ENCODE measurements at regions not wholly inside any gene's neighbourhood (a gene's known extent, or its start where the extent isn't known, plus 50 kb on each side); places are given as distances from the start of the nearest gene placed in this dataset.
"Not testable (repeated sequence)": the region's sequence is repeated elsewhere in the genome, so short reads cannot be mapped to it uniquely, and the experiment has no call there.

- H3K9me3 ChIP-seq (ENCODE audit: control insufficient read depth in 2 of 2, low read length in 2 of 2) = no peaks in the 10 kb centered on the region
- H3K36me3 ChIP-seq (ENCODE audit: control insufficient read depth in 2 of 2, insufficient read depth in 2 of 2, low read length in 2 of 2) = no peaks in the 10 kb centered on the region
- H3K4me1 ChIP-seq (ENCODE audit: control insufficient read depth, insufficient read depth, low read length) = no peaks in the 10 kb centered on the region
- H3K9ac ChIP-seq (ENCODE audit: low read length in 2 of 2) = no peak overlapping the region
- no peaks in the 10 kb centered on the region for H3K27me3 ChIP-seq (ENCODE audit: control insufficient read depth in 1 of 2, insufficient read depth in 2 of 2, low read length in 2 of 2)
- H3K27ac ChIP-seq (ENCODE audit: low read length) = no peak overlapping the region
- H3K4me3 ChIP-seq (ENCODE audit: low read length in 2 of 2) = no peak overlapping the region
Measured at GRCh38 chr1:100597061-100597741, 59.3 kb downstream of the GPR88 start.

GRCh38 chr1:100597784-100598183 lies 59.8 kb downstream of the GPR88 start:
- Histone ChIP-seq H3K27me3 (ENCODE audit: control insufficient read depth in 1 of 2, insufficient read depth in 2 of 2, low read length in 2 of 2) (no peaks in the 10 kb centered on the region), H3K9me3 (ENCODE audit: control insufficient read depth in 2 of 2, low read length in 2 of 2) (no peaks in the 10 kb centered on the region), H3K4me3 (ENCODE audit: low read length in 2 of 2) (no peak overlapping the region), H3K36me3 (ENCODE audit: control insufficient read depth in 2 of 2, insufficient read depth in 2 of 2, low read length in 2 of 2) (no peaks in the 10 kb centered on the region), H3K27ac (ENCODE audit: low read length) (no peak overlapping the region), H3K9ac (ENCODE audit: low read length in 2 of 2) (no peak overlapping the region), H3K4me1 (ENCODE audit: control insufficient read depth, insufficient read depth, low read length) (no peaks in the 10 kb centered on the region)

- not testable (repeated sequence) for H3K27me3 ChIP-seq (ENCODE audit: control insufficient read depth in 1 of 2, insufficient read depth in 2 of 2, low read length in 2 of 2); H3K4me1 ChIP-seq (ENCODE audit: control insufficient read depth, insufficient read depth, low read length); H3K9ac ChIP-seq (ENCODE audit: low read length in 2 of 2); H3K27ac ChIP-seq (ENCODE audit: low read length); H3K4me3 ChIP-seq (ENCODE audit: low read length in 2 of 2); H3K36me3 ChIP-seq (ENCODE audit: control insufficient read depth in 2 of 2, insufficient read depth in 2 of 2, low read length in 2 of 2); H3K9me3 ChIP-seq (ENCODE audit: control insufficient read depth in 2 of 2, low read length in 2 of 2)
Measured at GRCh38 chr1:100600377-100600776, 62.4 kb downstream of the GPR88 start.

- H3K9me3 ChIP-seq (ENCODE audit: control insufficient read depth in 2 of 2, low read length in 2 of 2); H3K36me3 ChIP-seq (ENCODE audit: control insufficient read depth in 2 of 2, insufficient read depth in 2 of 2, low read length in 2 of 2); H3K27me3 ChIP-seq (ENCODE audit: control insufficient read depth in 1 of 2, insufficient read depth in 2 of 2, low read length in 2 of 2); H3K4me3 ChIP-seq (ENCODE audit: low read length in 2 of 2); H3K4me1 ChIP-seq (ENCODE audit: control insufficient read depth, insufficient read depth, low read length); H3K9ac ChIP-seq (ENCODE audit: low read length in 2 of 2); H3K27ac ChIP-seq (ENCODE audit: low read length): not testable (repeated sequence)
Measured at GRCh38 chr1:100602028-100602427, 64.1 kb downstream of the GPR88 start.

- no peak overlapping the region for H3K4me3 ChIP-seq (ENCODE audit: low read length in 2 of 2)
- no peaks in the 10 kb centered on the region for H3K4me1 ChIP-seq (ENCODE audit: control insufficient read depth, insufficient read depth, low read length)
- H3K27ac ChIP-seq (ENCODE audit: low read length) = no peak overlapping the region
- no peaks in the 10 kb centered on the region for H3K36me3 ChIP-seq (ENCODE audit: control insufficient read depth in 2 of 2, insufficient read depth in 2 of 2, low read length in 2 of 2)
- H3K27me3 ChIP-seq (ENCODE audit: control insufficient read depth in 1 of 2, insufficient read depth in 2 of 2, low read length in 2 of 2) = no peaks in the 10 kb centered on the region
- no peaks in the 10 kb centered on the region for H3K9me3 ChIP-seq (ENCODE audit: control insufficient read depth in 2 of 2, low read length in 2 of 2)
- H3K9ac ChIP-seq (ENCODE audit: low read length in 2 of 2) = no peak overlapping the region
Measured at GRCh38 chr1:100604372-100604771, 66.4 kb downstream of the GPR88 start.

GRCh38 chr1:100606438-100606837 lies 68.5 kb downstream of the GPR88 start:
- Histone ChIP-seq H3K4me1 (ENCODE audit: control insufficient read depth, insufficient read depth, low read length) (no peaks in the 10 kb centered on the region), H3K9me3 (ENCODE audit: control insufficient read depth in 2 of 2, low read length in 2 of 2) (no peaks in the 10 kb centered on the region), H3K36me3 (ENCODE audit: control insufficient read depth in 2 of 2, insufficient read depth in 2 of 2, low read length in 2 of 2) (no peaks in the 10 kb centered on the region), H3K4me3 (ENCODE audit: low read length in 2 of 2) (no peak overlapping the region), H3K9ac (ENCODE audit: low read length in 2 of 2) (no peak overlapping the region), H3K27ac (ENCODE audit: low read length) (no peak overlapping the region), H3K27me3 (ENCODE audit: control insufficient read depth in 1 of 2, insufficient read depth in 2 of 2, low read length in 2 of 2) (no peaks in the 10 kb centered on the region)

GRCh38 chr1:100607628-100608240 lies 69.8 kb downstream of the GPR88 start:
- H3K36me3 ChIP-seq (ENCODE audit: control insufficient read depth in 2 of 2, insufficient read depth in 2 of 2, low read length in 2 of 2) = no peaks in the 10 kb centered on the region
- H3K9me3 ChIP-seq (ENCODE audit: control insufficient read depth in 2 of 2, low read length in 2 of 2) = no peaks in the 10 kb centered on the region
- H3K27me3 ChIP-seq (ENCODE audit: control insufficient read depth in 1 of 2, insufficient read depth in 2 of 2, low read length in 2 of 2) = no peaks in the 10 kb centered on the region
- no peak overlapping the region for H3K9ac ChIP-seq (ENCODE audit: low read length in 2 of 2)
- H3K4me1 ChIP-seq (ENCODE audit: control insufficient read depth, insufficient read depth, low read length) = no peaks in the 10 kb centered on the region
- no peak overlapping the region for H3K4me3 ChIP-seq (ENCODE audit: low read length in 2 of 2)
- no peak overlapping the region for H3K27ac ChIP-seq (ENCODE audit: low read length)

- Histone ChIP-seq H3K4me1 (ENCODE audit: control insufficient read depth, insufficient read depth, low read length) (no peaks in the 10 kb centered on the region), H3K27ac (ENCODE audit: low read length) (no peak overlapping the region), H3K36me3 (ENCODE audit: control insufficient read depth in 2 of 2, insufficient read depth in 2 of 2, low read length in 2 of 2) (no peaks in the 10 kb centered on the region), H3K9me3 (ENCODE audit: control insufficient read depth in 2 of 2, low read length in 2 of 2) (no peaks in the 10 kb centered on the region), H3K4me3 (ENCODE audit: low read length in 2 of 2) (no peak overlapping the region), H3K27me3 (ENCODE audit: control insufficient read depth in 1 of 2, insufficient read depth in 2 of 2, low read length in 2 of 2) (no peaks in the 10 kb centered on the region), H3K9ac (ENCODE audit: low read length in 2 of 2) (no peak overlapping the region)
Measured at GRCh38 chr1:100609849-100610248, 71.9 kb downstream of the GPR88 start.

- Histone ChIP-seq H3K4me1 (ENCODE audit: control insufficient read depth, insufficient read depth, low read length) (no peaks in the 10 kb centered on the region), H3K9me3 (ENCODE audit: control insufficient read depth in 2 of 2, low read length in 2 of 2) (no peaks in the 10 kb centered on the region), H3K27ac (ENCODE audit: low read length) (no peak overlapping the region), H3K27me3 (ENCODE audit: control insufficient read depth in 1 of 2, insufficient read depth in 2 of 2, low read length in 2 of 2) (no peaks in the 10 kb centered on the region), H3K9ac (ENCODE audit: low read length in 2 of 2) (no peak overlapping the region), H3K36me3 (ENCODE audit: control insufficient read depth in 2 of 2, insufficient read depth in 2 of 2, low read length in 2 of 2) (no peaks in the 10 kb centered on the region), H3K4me3 (ENCODE audit: low read length in 2 of 2) (no peak overlapping the region)
Measured at GRCh38 chr1:100611086-100611485, 73.1 kb downstream of the GPR88 start.

GRCh38 chr1:100612540-100612939 lies 74.6 kb downstream of the GPR88 start:
- H3K27me3 ChIP-seq (ENCODE audit: control insufficient read depth in 1 of 2, insufficient read depth in 2 of 2, low read length in 2 of 2) = no peaks in the 10 kb centered on the region
- H3K36me3 ChIP-seq (ENCODE audit: control insufficient read depth in 2 of 2, insufficient read depth in 2 of 2, low read length in 2 of 2) = no peaks in the 10 kb centered on the region
- H3K27ac ChIP-seq (ENCODE audit: low read length) = no peak overlapping the region
- H3K4me1 ChIP-seq (ENCODE audit: control insufficient read depth, insufficient read depth, low read length) = no peaks in the 10 kb centered on the region
- H3K9me3 ChIP-seq (ENCODE audit: control insufficient read depth in 2 of 2, low read length in 2 of 2) = no peaks in the 10 kb centered on the region
- H3K9ac ChIP-seq (ENCODE audit: low read length in 2 of 2) = no peak overlapping the region
- no peak overlapping the region for H3K4me3 ChIP-seq (ENCODE audit: low read length in 2 of 2)

GRCh38 chr1:100613817-100614559 lies 76.0 kb downstream of the GPR88 start:
- Histone ChIP-seq H3K9me3 (ENCODE audit: control insufficient read depth in 2 of 2, low read length in 2 of 2) (no peaks in the 10 kb centered on the region), H3K4me3 (ENCODE audit: low read length in 2 of 2) (no peak overlapping the region), H3K27me3 (ENCODE audit: control insufficient read depth in 1 of 2, insufficient read depth in 2 of 2, low read length in 2 of 2) (no peaks in the 10 kb centered on the region), H3K9ac (ENCODE audit: low read length in 2 of 2) (no peak overlapping the region), H3K27ac (ENCODE audit: low read length) (no peak overlapping the region), H3K4me1 (ENCODE audit: control insufficient read depth, insufficient read depth, low read length) (no peaks in the 10 kb centered on the region), H3K36me3 (ENCODE audit: control insufficient read depth in 2 of 2, insufficient read depth in 2 of 2, low read length in 2 of 2) (no peaks in the 10 kb centered on the region)
